Endothelial cell of umbilical vein (primary cell): ENCODE measurements at regions not wholly inside any gene's neighbourhood (a gene's known extent, or its start where the extent isn't known, plus 50 kb on each side); places are given as distances from the start of the nearest gene placed in this dataset.

Source experiments
- BruUV-seq: library from RNA; stranded (reverse); fragments of 400-500 nt; replicated peaks from 2 replicates; lab custom pipeline; 2021; lab: Mats Ljungman, UMichigan
- CTCF ChIA-PET: fragments of 300-600, 350-600 bp; sonication (Branson Sonifier 250); formaldehyde crosslinking; loops from one replicate; lab custom pipeline; 2021; ENCODE audit warnings: antibody characterized with exemption, inconsistent platforms; lab: Charles Lee
- POLR2A ChIA-PET: fragments of 300-600, 350-600 bp; sonication (Branson Sonifier 250); formaldehyde crosslinking; loops from one replicate; lab custom pipeline; 2021; ENCODE audit warnings: antibody characterized with exemption, inconsistent platforms; lab: Charles Lee
- DNase-seq: peaks from one replicate; pipeline ENCODE4 v3.0.0-alpha.2; 2011; ENCODE audit warnings: low read depth, low spot score
- FAIRE-seq: peaks from 2 replicates; lab custom pipeline; 2011; peaks lifted over from hg19 to GRCh38; lab: Jason Lieb, UNC
- H2AFZ ChIP-seq: 2 replicates; pipeline ENCODE4 v1.6.0; 2012; ENCODE audit warnings: low read depth, low read length, control low read depth, inconsistent platforms
- H3K27ac ChIP-seq: 2 replicates; pipeline ENCODE4 v1.5.1; 2011; ENCODE audit warnings: low read depth, mild to moderate bottlenecking, control low read depth, low read length, moderate library complexity; ENCODE audit not compliant: insufficient read depth
- H3K27me3 ChIP-seq, 2 experiments: 2 replicates each; pipeline versions ENCODE4 v1.6.0 to v1.6.1; 2011; ENCODE audit warnings: low read length in 2 of 2, mixed read lengths in 1 of 2; ENCODE audit not compliant: control insufficient read depth in 2 of 2, insufficient read depth in 2 of 2
- H3K36me3 ChIP-seq, 2 experiments: 2 replicates in 1 of 2; 3 replicates in 1 of 2; pipeline ENCODE4 v1.5.1; 2011; ENCODE audit warnings: low read length in 2 of 2, mild to moderate bottlenecking in 1 of 2, moderate library complexity in 1 of 2; ENCODE audit not compliant: control insufficient read depth in 2 of 2, insufficient read depth in 2 of 2; ENCODE audit errors: extremely low read depth in 1 of 2
- H3K4me1 ChIP-seq: 3 replicates; pipeline ENCODE4 v1.5.1; 2011; ENCODE audit warnings: mild to moderate bottlenecking, low read length; ENCODE audit not compliant: control insufficient read depth, insufficient read depth; ENCODE audit errors: extremely low read depth
- H3K4me2 ChIP-seq: 2 replicates; pipeline ENCODE4 v1.6.1; 2011; ENCODE audit warnings: low read length, control low read depth, mixed read lengths; ENCODE audit not compliant: insufficient read depth
- H3K4me3 ChIP-seq, 3 experiments: fragments of 200-600 bp in 1 of 3; sonication (generic), shearing (Covaris generic) in 1 of 3; replicated peaks in 1 of 3; 2 replicates each; pipeline ENCODE4 v1.5.1; 2011 to 2016; ENCODE audit warnings: control low read depth in 3 of 3, low read length in 3 of 3, mild to moderate bottlenecking in 2 of 3, inconsistent platforms in 1 of 3, low read depth in 1 of 3, moderate library complexity in 1 of 3; ENCODE audit not compliant: insufficient read depth in 1 of 3
- H3K79me2 ChIP-seq: 2 replicates; pipeline ENCODE4 v1.6.0; 2012; ENCODE audit warnings: low read length, inconsistent platforms; ENCODE audit not compliant: control insufficient read depth, insufficient read depth
- H3K9ac ChIP-seq: replicated peaks from 2 replicates; pipeline ENCODE3; 2011; ENCODE audit warnings: low read length, control low read depth; ENCODE audit not compliant: insufficient read depth; ENCODE audit errors: extremely low read depth
- H3K9me1 ChIP-seq: replicated peaks from 3 replicates; pipeline ENCODE4 v1.6.0; 2011; ENCODE audit warnings: mild to moderate bottlenecking, low read length; ENCODE audit not compliant: control insufficient read depth, insufficient read depth; ENCODE audit errors: extremely low read depth
- H3K9me3 ChIP-seq: replicated peaks from 2 replicates; pipeline ENCODE4 v1.5.1; 2012; ENCODE audit warnings: low read length, inconsistent platforms; ENCODE audit not compliant: control insufficient read depth, insufficient read depth
- H4K20me1 ChIP-seq: replicated peaks from 2 replicates; pipeline ENCODE3; 2011; ENCODE audit warnings: mild to moderate bottlenecking, low read length; ENCODE audit not compliant: control insufficient read depth, insufficient read depth; ENCODE audit errors: extremely low read depth
- CTCF ChIP-seq, 2 donors: IDR thresholded peaks; 1 replicate in 1 of 2; 2 replicates in 1 of 2; pipeline ENCODE4 v1.5.1; 2011; ENCODE audit warnings: low read length in 2 of 2, mild to moderate bottlenecking in 2 of 2, moderate library complexity in 2 of 2, control low read depth in 1 of 2, inconsistent platforms in 1 of 2, low read depth in 1 of 2; ENCODE audit not compliant: insufficient read depth in 1 of 2; ENCODE audit errors: extremely low read depth in 1 of 2
- EZH2 ChIP-seq: IDR thresholded peaks from 2 replicates; pipeline ENCODE4 v1.6.1; 2012; ENCODE audit warnings: borderline replicate concordance, low read depth, mild to moderate bottlenecking, moderate library complexity, low read length, inconsistent platforms; ENCODE audit not compliant: severe bottlenecking
- FOS ChIP-seq: IDR thresholded peaks from 2 replicates; pipeline ENCODE4 v1.6.1; 2011; ENCODE audit warnings: mild to moderate bottlenecking, low read length, moderate library complexity, borderline replicate concordance; ENCODE audit not compliant: insufficient read depth
- GATA2 ChIP-seq: IDR thresholded peaks from 2 replicates; pipeline ENCODE4 v1.7.0; 2011; ENCODE audit warnings: low read depth, mild to moderate bottlenecking, moderate library complexity, mixed read lengths, low read length; ENCODE audit not compliant: insufficient read length, insufficient read depth
- JUN ChIP-seq: IDR thresholded peaks from 2 replicates; pipeline ENCODE4 v1.6.1; 2011; ENCODE audit warnings: borderline replicate concordance, low read depth; ENCODE audit not compliant: insufficient read length, insufficient read depth
- MAX ChIP-seq: IDR thresholded peaks from 2 replicates; pipeline ENCODE4 v1.6.1; 2011; ENCODE audit not compliant: insufficient read depth, insufficient read length
- MYC ChIP-seq: IDR thresholded peaks from one replicate; pipeline ENCODE4 v1.6.1; 2011; ENCODE audit warnings: mild to moderate bottlenecking, low read depth, low read length
- POLR2A ChIP-seq: IDR thresholded peaks from 2 replicates; pipeline ENCODE4 v1.6.1; 2012; ENCODE audit warnings: low read depth, mild to moderate bottlenecking, control low read depth, low read length
- POLR2AphosphoS5 ChIP-seq: IDR thresholded peaks from 2 replicates; pipeline ENCODE4 v1.6.1; 2012; ENCODE audit warnings: low read depth, mild to moderate bottlenecking, control low read depth, low read length, moderate library complexity; ENCODE audit not compliant: insufficient read depth
- dilution Hi-C: fragments of 300-500 bp; cut with MboI; formaldehyde crosslinking; loops from one replicate; pipeline ENCODE4 v1.15.0; 2019; ENCODE audit warnings: low sequenced_read_pairs; ENCODE audit not compliant: extremely low pct_ligation_motif_present
- intact Hi-C: fragments of 100-400 bp; cut with micrococcal nuclease; formaldehyde crosslinking; loops from one replicate; pipeline ENCODE4 v1.10.0; 2022

GRCh38 chr4:157886645-157887044 is 286.2 kb downstream of the GASK1B start:
- no peak for DNase-seq
- H3K79me2 ChIP-seq, result no peaks in the 10 kb centered on the region
- no peak for TF ChIP-seq POLR2AphosphoS5
- no peak for TF ChIP-seq JUN
- TF ChIP-seq FOS, result no peak
- TF ChIP-seq GATA2, result no peak
- no peak for TF ChIP-seq MYC
- no peak for TF ChIP-seq CTCF (IDR thresholded peaks at IDR 0.05; ENCODE audit: extremely low read depth in 1 of 2, insufficient read depth in 1 of 2, low read depth in 1 of 2, low read length in 2 of 2)
- TF ChIP-seq MAX, result no peak
- TF ChIP-seq EZH2, result no peak
- no peak for TF ChIP-seq POLR2A
- H3K27me3 ChIP-seq, result no peaks in the 10 kb centered on the region
- no TSS peak for BruUV-seq
- CTCF ChIA-PET, result no interaction called here
- H3K36me3 ChIP-seq, result no peaks in the 10 kb centered on the region
- no peaks in the 10 kb centered on the region for H4K20me1 ChIP-seq
- H3K4me3 ChIP-seq, result no peak overlapping the region
- dilution Hi-C loops (no loop called here), intact Hi-C loops (no loop called here)
- H3K9me3 ChIP-seq, result no peaks in the 10 kb centered on the region
- no peak overlapping the region for H3K4me2 ChIP-seq
- H3K9me1 ChIP-seq, result no peaks in the 10 kb centered on the region
- no peak overlapping the region for H3K9ac ChIP-seq
- H2AFZ ChIP-seq, result no peak overlapping the region
- H3K4me1 ChIP-seq, result no peaks in the 10 kb centered on the region
- POLR2A ChIA-PET, result no interaction called here
- no peak overlapping the region for H3K27ac ChIP-seq
- no peak for FAIRE-seq
